Right lobe of liver (tissue), 4 donors: ENCODE measurements at regions not wholly inside any gene's neighbourhood (a gene's known extent, or its start where the extent isn't known, plus 50 kb on each side); places are given as distances from the start of the nearest gene placed in this dataset.

Source experiments
- POLR2A ChIP-seq: fragments of 450-650 bp; IDR thresholded peaks from one replicate; pipeline ENCODE4 v1.6.1; 2017; ENCODE audit warnings: antibody characterized with exemption, mild to moderate bottlenecking
- TF ChIP-seq, protein P1 (sequence below), 4 donors: fragments of 200-600 bp in 3 of 4; fragments of 450-650 bp in 1 of 4; IDR thresholded peaks; one replicate each; pipeline versions ENCODE4 v1.5.1 to v1.8.0; 2016 to 2022; ENCODE audit warnings: antibody characterized with exemption in 4 of 4, mild to moderate bottlenecking in 2 of 4
- donor health status: DM: no; HTN: no; CAD: no.
- donor health status: DM: no; HTN: no; CAD: no.
- donor health status: DM: no; HTN: yes; CAD: no.

- no peak for TF ChIP-seq POLR2A
- TF ChIP-seq, protein P1, sequence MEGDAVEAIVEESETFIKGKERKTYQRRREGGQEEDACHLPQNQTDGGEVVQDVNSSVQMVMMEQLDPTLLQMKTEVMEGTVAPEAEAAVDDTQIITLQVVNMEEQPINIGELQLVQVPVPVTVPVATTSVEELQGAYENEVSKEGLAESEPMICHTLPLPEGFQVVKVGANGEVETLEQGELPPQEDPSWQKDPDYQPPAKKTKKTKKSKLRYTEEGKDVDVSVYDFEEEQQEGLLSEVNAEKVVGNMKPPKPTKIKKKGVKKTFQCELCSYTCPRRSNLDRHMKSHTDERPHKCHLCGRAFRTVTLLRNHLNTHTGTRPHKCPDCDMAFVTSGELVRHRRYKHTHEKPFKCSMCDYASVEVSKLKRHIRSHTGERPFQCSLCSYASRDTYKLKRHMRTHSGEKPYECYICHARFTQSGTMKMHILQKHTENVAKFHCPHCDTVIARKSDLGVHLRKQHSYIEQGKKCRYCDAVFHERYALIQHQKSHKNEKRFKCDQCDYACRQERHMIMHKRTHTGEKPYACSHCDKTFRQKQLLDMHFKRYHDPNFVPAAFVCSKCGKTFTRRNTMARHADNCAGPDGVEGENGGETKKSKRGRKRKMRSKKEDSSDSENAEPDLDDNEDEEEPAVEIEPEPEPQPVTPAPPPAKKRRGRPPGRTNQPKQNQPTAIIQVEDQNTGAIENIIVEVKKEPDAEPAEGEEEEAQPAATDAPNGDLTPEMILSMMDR (IDR thresholded peaks at IDR 0.05) = no peak
Observed at GRCh38 chr3:70861234-70861633, 548.8 kb upstream of the MDFIC2 start.
